Cardiac fibroblast (primary cell): ENCODE measurements at regions not wholly inside any gene's neighbourhood (a gene's known extent, or its start where the extent isn't known, plus 50 kb on each side); places are given as distances from the start of the nearest gene placed in this dataset.

Experiments used
- DNase-seq, 2 donors: peaks; one replicate each; pipeline versions ENCODE4 v3.0.0 to v3.0.0-alpha.2; 2010; ENCODE audit warnings: low read depth in 2 of 2
- H3K4me3 ChIP-seq, 2 donors: replicated peaks in 1 of 2; 1 replicate in 1 of 2; 2 replicates in 1 of 2; pipeline ENCODE4 v1.5.1; 2011; ENCODE audit warnings: low read depth in 2 of 2, low read length in 2 of 2, mild to moderate bottlenecking in 2 of 2, moderate library complexity in 1 of 2
- TF ChIP-seq, protein P1 (sequence below): IDR thresholded peaks from one replicate; pipeline ENCODE4 v1.5.1; 2011; ENCODE audit warnings: low read depth, mild to moderate bottlenecking, low read length, inconsistent platforms

DNA sequence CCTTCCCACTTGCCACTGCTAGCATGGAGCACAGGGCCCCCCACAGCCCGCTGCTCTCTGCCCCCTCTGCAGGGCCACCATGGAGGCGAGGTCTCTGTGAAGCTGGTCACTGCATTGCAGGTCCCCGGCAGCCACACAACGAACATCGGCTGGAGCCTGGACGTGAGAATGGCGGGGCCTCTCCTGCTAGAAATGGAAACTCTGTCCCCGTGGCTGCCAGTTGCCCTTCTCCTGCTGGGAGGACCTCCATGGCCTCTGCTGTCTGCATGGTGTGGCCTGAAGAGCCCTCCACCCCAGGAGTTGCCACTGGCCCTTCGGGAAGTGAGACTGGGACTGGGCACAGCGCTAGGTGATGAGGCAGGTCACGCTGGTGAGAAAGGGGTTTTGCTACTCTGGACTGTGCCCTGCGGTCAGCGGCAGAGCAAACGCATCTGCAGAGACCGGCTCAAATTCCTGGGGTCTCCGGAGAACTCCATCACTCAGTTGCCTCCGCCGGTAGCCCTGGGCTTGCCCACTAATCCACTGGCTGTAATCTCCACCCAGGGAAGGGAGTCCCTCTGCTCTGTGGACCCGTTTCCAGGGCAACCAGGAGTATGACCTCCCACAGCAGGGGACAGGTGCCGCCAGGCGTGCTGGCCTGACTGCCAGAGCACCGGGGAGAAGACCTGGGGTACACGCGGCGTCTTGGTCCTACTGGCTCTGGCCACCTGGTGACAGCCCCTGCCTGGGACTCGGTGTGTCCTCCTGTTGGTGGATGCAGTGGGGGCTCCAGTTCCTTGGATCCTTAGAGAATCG is 806.3 kb downstream of the BRD1 start:
- no peak overlapping the region for H3K4me3 ChIP-seq
- TF ChIP-seq, protein P1, sequence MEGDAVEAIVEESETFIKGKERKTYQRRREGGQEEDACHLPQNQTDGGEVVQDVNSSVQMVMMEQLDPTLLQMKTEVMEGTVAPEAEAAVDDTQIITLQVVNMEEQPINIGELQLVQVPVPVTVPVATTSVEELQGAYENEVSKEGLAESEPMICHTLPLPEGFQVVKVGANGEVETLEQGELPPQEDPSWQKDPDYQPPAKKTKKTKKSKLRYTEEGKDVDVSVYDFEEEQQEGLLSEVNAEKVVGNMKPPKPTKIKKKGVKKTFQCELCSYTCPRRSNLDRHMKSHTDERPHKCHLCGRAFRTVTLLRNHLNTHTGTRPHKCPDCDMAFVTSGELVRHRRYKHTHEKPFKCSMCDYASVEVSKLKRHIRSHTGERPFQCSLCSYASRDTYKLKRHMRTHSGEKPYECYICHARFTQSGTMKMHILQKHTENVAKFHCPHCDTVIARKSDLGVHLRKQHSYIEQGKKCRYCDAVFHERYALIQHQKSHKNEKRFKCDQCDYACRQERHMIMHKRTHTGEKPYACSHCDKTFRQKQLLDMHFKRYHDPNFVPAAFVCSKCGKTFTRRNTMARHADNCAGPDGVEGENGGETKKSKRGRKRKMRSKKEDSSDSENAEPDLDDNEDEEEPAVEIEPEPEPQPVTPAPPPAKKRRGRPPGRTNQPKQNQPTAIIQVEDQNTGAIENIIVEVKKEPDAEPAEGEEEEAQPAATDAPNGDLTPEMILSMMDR = no peak
- DNase-seq = no peak

DNA sequence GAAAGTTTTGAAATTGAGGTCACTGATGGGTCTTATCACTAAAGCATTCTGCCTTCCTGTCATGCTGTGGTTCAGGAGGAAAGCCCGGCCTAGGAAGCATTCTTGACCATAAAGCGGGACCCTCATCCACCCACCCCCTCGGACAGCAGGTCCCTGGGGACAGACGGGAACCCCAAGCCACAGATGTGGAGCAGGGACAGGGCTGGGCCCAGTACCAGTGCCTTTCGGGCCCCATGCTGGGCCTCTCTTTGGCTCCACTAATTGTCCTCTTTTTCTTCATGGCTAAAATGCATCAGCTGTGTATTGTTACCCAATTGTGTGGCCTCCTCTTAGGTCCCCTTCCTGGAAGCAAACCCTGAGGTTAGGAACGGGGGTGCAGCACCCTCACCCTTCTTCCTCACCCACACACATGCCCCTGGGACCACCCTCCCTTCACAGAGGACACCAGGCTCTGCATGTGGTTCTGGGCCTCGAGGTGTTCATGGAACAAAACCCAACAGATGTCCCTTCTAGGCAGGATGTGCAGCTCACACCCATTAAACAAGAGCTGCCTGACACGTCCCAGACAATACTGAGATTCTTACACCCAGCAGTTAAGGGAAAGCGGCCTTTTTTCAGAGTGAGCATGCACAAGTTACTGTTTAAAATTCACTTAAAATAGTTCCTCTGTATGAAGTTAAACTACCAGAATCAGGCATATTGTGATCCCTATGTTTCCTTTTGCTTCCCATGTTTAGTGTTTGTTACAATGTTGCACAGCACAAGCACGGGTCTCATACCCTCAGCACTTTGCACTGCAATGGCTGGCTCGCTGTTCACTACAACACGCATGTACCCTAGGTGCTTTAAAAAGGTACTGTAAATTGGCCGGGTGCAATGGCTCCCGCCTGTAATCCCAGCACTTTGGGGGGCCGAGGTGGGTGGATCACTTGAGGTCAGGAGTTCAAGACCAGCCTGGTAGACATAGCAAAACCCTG is 807.6 kb downstream of the BRD1 start:
- no peak for DNase-seq
- TF ChIP-seq, protein P1 = no peak
- H3K4me3 ChIP-seq = no peak overlapping the region

DNA sequence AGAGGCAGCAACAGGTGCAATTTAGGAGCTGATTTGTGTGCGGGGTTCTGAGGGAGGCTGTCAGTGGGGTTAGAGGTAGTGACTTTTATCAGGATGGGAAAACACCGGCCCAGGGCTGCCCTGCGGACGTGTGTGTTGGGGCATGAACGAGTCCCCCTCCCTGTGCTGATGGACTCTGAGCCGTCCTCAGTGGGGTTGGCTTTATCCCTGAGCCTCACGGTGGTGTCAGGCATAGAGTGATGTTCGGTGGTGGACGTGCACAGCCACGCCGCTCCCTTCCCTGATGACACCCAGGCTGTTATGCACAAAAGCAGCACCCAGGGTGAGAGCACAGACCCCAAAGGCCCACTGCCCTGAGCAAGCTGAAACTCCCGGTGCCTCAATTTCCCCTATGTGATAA is 809.1 kb downstream of the BRD1 start:
- TF ChIP-seq, protein P1 = no peak
- no peak for DNase-seq

DNA sequence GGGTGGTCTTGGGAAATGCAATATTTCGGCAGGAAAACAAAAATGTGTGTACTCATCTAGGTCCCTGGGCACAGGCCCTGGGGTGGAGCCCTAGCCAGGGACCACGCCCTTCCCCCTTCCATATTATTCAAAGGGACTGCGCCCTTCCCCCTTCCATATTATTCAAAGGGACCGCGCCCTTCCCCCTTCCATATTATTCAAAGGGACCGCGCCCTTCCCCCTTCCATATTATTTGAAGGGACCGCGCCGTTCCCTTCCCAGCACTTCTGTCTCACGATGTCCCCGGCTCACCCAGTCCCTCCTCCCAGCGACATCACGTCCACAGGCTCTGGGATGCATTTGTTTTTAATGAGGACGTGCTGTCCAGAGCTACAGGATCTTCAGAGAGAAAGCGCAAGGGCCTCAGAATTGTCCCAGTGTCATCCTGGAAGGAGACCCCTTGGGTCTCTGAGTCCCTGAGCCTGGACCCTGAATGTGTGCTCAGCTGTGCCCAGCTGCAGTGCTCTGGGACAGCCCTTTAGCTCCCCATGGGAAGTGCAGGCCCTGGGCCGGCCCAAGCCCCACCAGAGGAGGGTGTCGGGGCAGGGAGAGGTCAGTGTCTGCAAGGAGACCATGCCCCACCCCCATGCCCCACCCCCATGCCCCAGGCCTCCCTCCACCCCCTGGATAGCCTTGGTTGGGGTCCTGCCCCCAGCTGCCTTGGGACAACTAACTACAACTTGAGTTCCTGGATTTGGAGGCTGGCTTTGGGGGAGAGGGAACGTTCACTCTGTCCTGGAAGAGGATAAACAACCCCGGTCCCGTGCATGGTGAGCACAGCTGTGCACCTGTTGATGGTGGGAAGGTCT is 810.0 kb downstream of the BRD1 start:
- H3K4me3 ChIP-seq = no peak overlapping the region
- TF ChIP-seq, protein P1 = no peak
- no peak for DNase-seq

More for the DNA sequence above, 809.1 kb downstream of the BRD1 start:
- H3K4me3 ChIP-seq = no peak overlapping the region

- TF ChIP-seq, protein P1 = no peak
- DNase-seq = no peak
- no peak overlapping the region for H3K4me3 ChIP-seq
Measured at GRCh38 chr22:49016909-49017481, 810.7 kb downstream of the BRD1 start.
